ENCODE measurements at regions not wholly inside any gene's neighbourhood (a gene's known extent, or its start where the extent isn't known, plus 50 kb on each side); places are given as distances from the start of the nearest gene placed in this dataset.

- TF ChIP-seq CTCF (IDR thresholded peaks at IDR 0.05; ENCODE audit: low read depth, low read length) (no peak), EZH2phosphoT487 (IDR thresholded peaks at IDR 0.05; ENCODE audit: low read depth) (no peak)
Observed at GRCh38 chr6:93789532-93789931, 370.2 kb upstream of the EPHA7 start.

Measured in OCI-LY3 (cell line).